Endothelial cell of umbilical vein (primary cell): ENCODE measurements at regions not wholly inside any gene's neighbourhood (a gene's known extent, or its start where the extent isn't known, plus 50 kb on each side); places are given as distances from the start of the nearest gene placed in this dataset.

Experiments used
- EZH2 ChIP-seq: IDR thresholded peaks from 2 replicates; pipeline ENCODE4 v1.6.1; 2012; ENCODE audit warnings: borderline replicate concordance, low read depth, mild to moderate bottlenecking, moderate library complexity, low read length, inconsistent platforms; ENCODE audit not compliant: severe bottlenecking
- FOS ChIP-seq: IDR thresholded peaks from 2 replicates; pipeline ENCODE4 v1.6.1; 2011; ENCODE audit warnings: mild to moderate bottlenecking, low read length, moderate library complexity, borderline replicate concordance; ENCODE audit not compliant: insufficient read depth
- GATA2 ChIP-seq: IDR thresholded peaks from 2 replicates; pipeline ENCODE4 v1.7.0; 2011; ENCODE audit warnings: low read depth, mild to moderate bottlenecking, moderate library complexity, mixed read lengths, low read length; ENCODE audit not compliant: insufficient read length, insufficient read depth
- JUN ChIP-seq: IDR thresholded peaks from 2 replicates; pipeline ENCODE4 v1.6.1; 2011; ENCODE audit warnings: borderline replicate concordance, low read depth; ENCODE audit not compliant: insufficient read length, insufficient read depth
- MAX ChIP-seq: IDR thresholded peaks from 2 replicates; pipeline ENCODE4 v1.6.1; 2011; ENCODE audit not compliant: insufficient read depth, insufficient read length
- MYC ChIP-seq: IDR thresholded peaks from one replicate; pipeline ENCODE4 v1.6.1; 2011; ENCODE audit warnings: mild to moderate bottlenecking, low read depth, low read length
- POLR2A ChIP-seq: IDR thresholded peaks from 2 replicates; pipeline ENCODE4 v1.6.1; 2012; ENCODE audit warnings: low read depth, mild to moderate bottlenecking, control low read depth, low read length
- POLR2AphosphoS5 ChIP-seq: IDR thresholded peaks from 2 replicates; pipeline ENCODE4 v1.6.1; 2012; ENCODE audit warnings: low read depth, mild to moderate bottlenecking, control low read depth, low read length, moderate library complexity; ENCODE audit not compliant: insufficient read depth
- TF ChIP-seq, protein P1 (sequence below), 2 donors: IDR thresholded peaks; 1 replicate in 1 of 2; 2 replicates in 1 of 2; pipeline ENCODE4 v1.5.1; 2011; ENCODE audit warnings: low read length in 2 of 2, mild to moderate bottlenecking in 2 of 2, moderate library complexity in 2 of 2, control low read depth in 1 of 2, inconsistent platforms in 1 of 2, low read depth in 1 of 2; ENCODE audit not compliant: insufficient read depth in 1 of 2; ENCODE audit errors: extremely low read depth in 1 of 2

DNA sequence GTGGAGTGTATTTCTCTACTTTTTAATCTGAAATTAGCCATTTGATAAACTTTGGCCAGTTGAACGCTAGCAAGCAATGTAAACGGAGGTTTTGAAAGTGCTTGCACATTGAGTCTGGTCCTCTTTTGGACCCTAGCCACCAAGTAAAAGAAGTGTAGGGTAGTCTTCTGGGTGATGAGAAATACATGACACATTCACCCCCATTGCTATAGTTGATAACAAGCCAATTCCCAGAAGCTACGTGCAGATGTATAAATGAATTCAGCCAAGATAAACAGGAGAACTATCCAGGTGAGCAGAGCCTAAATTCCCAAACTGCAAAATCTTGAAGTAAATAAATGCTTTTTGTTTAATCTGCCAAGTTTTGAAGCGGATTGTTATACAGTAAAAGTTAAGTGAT is 965.4 kb upstream of the GRIA3 start:
- TF ChIP-seq POLR2A (no peak), JUN (no peak), MAX (no peak), POLR2AphosphoS5 (no peak), EZH2 (no peak), GATA2 (no peak), FOS (no peak), MYC (no peak)
- TF ChIP-seq, protein P1, sequence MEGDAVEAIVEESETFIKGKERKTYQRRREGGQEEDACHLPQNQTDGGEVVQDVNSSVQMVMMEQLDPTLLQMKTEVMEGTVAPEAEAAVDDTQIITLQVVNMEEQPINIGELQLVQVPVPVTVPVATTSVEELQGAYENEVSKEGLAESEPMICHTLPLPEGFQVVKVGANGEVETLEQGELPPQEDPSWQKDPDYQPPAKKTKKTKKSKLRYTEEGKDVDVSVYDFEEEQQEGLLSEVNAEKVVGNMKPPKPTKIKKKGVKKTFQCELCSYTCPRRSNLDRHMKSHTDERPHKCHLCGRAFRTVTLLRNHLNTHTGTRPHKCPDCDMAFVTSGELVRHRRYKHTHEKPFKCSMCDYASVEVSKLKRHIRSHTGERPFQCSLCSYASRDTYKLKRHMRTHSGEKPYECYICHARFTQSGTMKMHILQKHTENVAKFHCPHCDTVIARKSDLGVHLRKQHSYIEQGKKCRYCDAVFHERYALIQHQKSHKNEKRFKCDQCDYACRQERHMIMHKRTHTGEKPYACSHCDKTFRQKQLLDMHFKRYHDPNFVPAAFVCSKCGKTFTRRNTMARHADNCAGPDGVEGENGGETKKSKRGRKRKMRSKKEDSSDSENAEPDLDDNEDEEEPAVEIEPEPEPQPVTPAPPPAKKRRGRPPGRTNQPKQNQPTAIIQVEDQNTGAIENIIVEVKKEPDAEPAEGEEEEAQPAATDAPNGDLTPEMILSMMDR (IDR thresholded peaks at IDR 0.05; ENCODE audit: extremely low read depth in 1 of 2, insufficient read depth in 1 of 2, low read depth in 1 of 2, low read length in 2 of 2) = no peak
